Right cardiac atrium (tissue), 5 donors: ENCODE measurements at regions not wholly inside any gene's neighbourhood (a gene's known extent, or its start where the extent isn't known, plus 50 kb on each side); places are given as distances from the start of the nearest gene placed in this dataset.

Source experiments
- ATAC-seq, 2 donors: fragments of 200-7000 bp; cut with Tn5 transposase; one replicate each; pipeline versions ENCODE4 v1.8.0 to v1.9.1; 2020; ENCODE audit warnings: moderate library complexity in 2 of 2, mild to moderate bottlenecking in 1 of 2
- DNase-seq, 3 donors: peaks; one replicate each; pipeline ENCODE4 v3.0.0-alpha.2; 2020
- H3K27ac ChIP-seq: one replicate; pipeline ENCODE4 v1.5.1; 2013; ENCODE audit warnings: mild to moderate bottlenecking, low read length, control low read depth, moderate library complexity
- H3K27me3 ChIP-seq: one replicate; pipeline ENCODE4 v1.6.1; 2013; ENCODE audit not compliant: control insufficient read depth, insufficient read depth
- H3K4me1 ChIP-seq: one replicate; pipeline ENCODE4 v1.6.1; 2013; ENCODE audit warnings: low read length; ENCODE audit not compliant: control insufficient read depth, insufficient read depth
- H3K4me3 ChIP-seq: one replicate; pipeline ENCODE4 v1.5.1; 2013; ENCODE audit warnings: low read length, control low read depth
- H3K9me3 ChIP-seq: one replicate; pipeline ENCODE4 v1.6.1; 2013; ENCODE audit warnings: low read length; ENCODE audit not compliant: control insufficient read depth
- WGBS: extraction: QIAGEN DNeasy Blood & Tissue Kit; methylation state at CpG from one replicate; pipeline ENCODE4 v1.1.7; 2013; 5-methylcytosine and 5-hydroxymethylcytosine counted together
- intact Hi-C, 4 donors: fragments of 100-400 bp; cut with DNase I; formaldehyde crosslinking; loops; one replicate each; pipeline versions ENCODE4 v1.11.0 to v1.14.0; 2022 to 2023
- donor health status: healthy with polysubstance abuse.
- donor health status: DM: no; HTN: yes; CAD: no.
- donor health status: DM: no; HTN: no; CAD: no.
- donor health status: DM: no; HTN: yes; CAD: no; lungs with severe emphysema.
- donor health status: DM: yes; HTN: yes; CAD: no.

DNA sequence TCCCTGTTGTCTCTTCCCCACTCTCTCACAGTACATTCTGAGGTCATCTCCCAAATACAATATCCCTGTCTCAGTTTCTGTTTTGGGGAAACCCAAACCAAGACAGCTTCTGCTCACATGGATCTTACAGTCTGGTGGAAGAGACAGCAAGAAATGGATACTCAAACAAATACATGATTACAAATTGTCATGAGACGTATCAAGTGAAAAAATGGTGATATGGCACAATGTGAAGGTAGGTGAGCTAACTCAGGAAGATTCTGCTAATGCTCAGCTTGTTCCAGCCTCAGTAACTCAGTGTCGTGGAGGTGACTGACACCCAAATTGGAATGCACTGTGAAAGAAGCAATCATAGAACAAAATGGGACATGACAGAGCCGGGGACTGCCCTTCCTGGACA lies 68.3 kb downstream of the CHST1 start:
- H3K27ac ChIP-seq = no peak overlapping the region
- ATAC-seq = no peak
- H3K4me3 ChIP-seq = no peak overlapping the region
- no peaks in the 10 kb centered on the region for H3K27me3 ChIP-seq
- no peaks in the 10 kb centered on the region for H3K4me1 ChIP-seq
- intact Hi-C loops = no loop called here
- 67% methylated on average over 3 of the region's 3 CpGs for WGBS
- DNase-seq = no peak
- no peaks in the 10 kb centered on the region for H3K9me3 ChIP-seq

DNA sequence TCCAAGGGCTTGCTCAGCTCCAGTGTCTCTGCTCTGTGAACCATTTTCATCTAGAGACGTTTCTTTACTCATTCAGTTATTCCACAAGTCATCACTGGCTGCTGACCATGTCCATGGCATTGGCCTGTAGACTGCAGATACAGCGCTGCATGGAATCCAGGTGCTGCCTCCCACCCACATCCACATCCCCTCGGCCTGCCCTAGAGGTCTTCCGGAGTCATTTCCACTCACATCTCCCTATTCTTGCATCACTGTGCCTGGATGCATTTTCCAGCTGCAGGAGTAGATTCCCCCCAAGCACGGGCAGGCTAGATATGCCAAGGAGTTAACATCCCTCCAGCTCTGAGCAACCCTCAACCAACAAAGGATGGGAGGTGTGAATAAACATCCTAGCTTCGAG lies 68.9 kb downstream of the CHST1 start:
- H3K4me3 ChIP-seq = no peak overlapping the region
- intact Hi-C loops = no loop called here
- H3K9me3 ChIP-seq = no peaks in the 10 kb centered on the region
- no peak for ATAC-seq
- no peak for DNase-seq
- H3K27ac ChIP-seq = no peak overlapping the region
- H3K4me1 ChIP-seq = no peaks in the 10 kb centered on the region
- no peaks in the 10 kb centered on the region for H3K27me3 ChIP-seq
- 55% methylated on average over 6 of the region's 6 CpGs for WGBS

DNA sequence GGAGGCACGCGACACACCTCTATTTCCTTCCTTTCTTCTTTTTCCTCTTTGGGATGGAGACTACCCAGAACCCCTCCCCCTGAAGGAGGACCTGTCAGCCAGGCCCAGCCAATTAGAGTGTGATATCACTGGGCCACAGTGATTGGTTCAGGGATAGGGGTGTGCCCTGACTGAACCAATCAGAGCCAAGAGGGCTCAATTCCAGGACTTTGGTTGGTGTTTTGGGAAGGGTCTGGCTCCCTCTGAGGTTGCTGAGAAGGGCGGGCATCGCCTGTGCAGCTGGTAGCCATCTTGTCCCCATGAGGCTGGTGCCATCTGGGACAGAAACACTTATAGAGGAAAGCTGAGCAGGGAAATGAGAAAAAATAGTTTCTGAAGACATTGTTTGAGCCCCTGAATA lies 71.4 kb downstream of the CHST1 start:
- DNase-seq (no peak), ATAC-seq (no peak)
- H3K4me1 ChIP-seq = no peaks in the 10 kb centered on the region
- no peak overlapping the region for H3K4me3 ChIP-seq
- H3K9me3 ChIP-seq = no peaks in the 10 kb centered on the region
- H3K27ac ChIP-seq = no peak overlapping the region
- no peaks in the 10 kb centered on the region for H3K27me3 ChIP-seq
- 83% methylated on average over 4 of the region's 4 CpGs for WGBS
- intact Hi-C loops = no loop called here

DNA sequence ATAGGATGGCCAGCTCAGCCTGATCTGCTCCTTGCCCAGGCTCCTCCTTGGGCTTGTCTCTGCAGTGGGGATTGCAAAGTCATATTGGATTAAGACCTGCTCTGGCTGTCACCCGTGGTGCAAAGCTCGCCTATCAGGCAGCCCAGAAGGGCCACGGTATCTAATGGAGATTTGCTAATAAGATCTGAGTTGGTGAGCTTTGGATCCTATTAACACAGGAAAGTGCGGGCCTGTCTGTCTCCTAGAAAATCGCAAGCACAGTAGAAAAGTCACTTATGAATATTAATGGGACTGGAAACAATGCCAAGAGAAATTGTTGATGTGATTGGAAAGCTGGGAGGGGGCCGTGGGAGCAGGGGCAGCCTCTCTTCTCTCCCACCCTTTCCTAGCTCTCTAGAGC lies 72.8 kb downstream of the CHST1 start:
- DNase-seq (no peak), ATAC-seq (no peak)
- intact Hi-C loops = no loop called here
- Histone ChIP-seq H3K4me1 (no peaks in the 10 kb centered on the region), H3K4me3 (no peak overlapping the region), H3K27me3 (no peaks in the 10 kb centered on the region), H3K9me3 (no peaks in the 10 kb centered on the region), H3K27ac (no peak overlapping the region)
- WGBS = 72% methylated on average over 6 of the region's 6 CpGs

DNA sequence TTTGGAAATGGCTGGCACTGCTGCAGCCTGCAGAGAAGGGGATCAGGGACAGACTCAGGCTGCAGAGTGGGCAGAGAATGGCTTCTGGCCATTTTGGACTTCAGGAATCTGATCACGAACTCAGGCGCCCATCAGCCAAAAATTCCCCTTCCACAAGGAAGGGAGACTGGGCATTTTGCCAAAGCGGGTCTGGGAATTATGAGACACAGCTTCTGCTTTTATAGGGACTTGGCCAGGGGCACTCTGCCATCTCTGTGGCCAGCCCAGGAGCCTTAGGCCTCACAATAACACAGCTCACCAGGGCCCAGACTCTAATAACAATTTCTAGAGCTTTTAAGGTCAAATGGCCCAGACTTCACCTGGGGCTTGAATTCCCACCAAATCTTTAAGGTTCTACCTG lies 74.7 kb downstream of the CHST1 start:
- ATAC-seq (peak in 1 of 2 donors; percentile 69), DNase-seq (peak; percentile 60 to 80 (median 63))
- 28% methylated on average over 3 of the region's 3 CpGs for WGBS
- H3K9me3 ChIP-seq = no peaks in the 10 kb centered on the region
- H3K27ac ChIP-seq = no peak overlapping the region
- no peaks in the 10 kb centered on the region for H3K27me3 ChIP-seq
- intact Hi-C loops = no loop called here
- no peak overlapping the region for H3K4me3 ChIP-seq
- H3K4me1 ChIP-seq = no peaks in the 10 kb centered on the region

DNA sequence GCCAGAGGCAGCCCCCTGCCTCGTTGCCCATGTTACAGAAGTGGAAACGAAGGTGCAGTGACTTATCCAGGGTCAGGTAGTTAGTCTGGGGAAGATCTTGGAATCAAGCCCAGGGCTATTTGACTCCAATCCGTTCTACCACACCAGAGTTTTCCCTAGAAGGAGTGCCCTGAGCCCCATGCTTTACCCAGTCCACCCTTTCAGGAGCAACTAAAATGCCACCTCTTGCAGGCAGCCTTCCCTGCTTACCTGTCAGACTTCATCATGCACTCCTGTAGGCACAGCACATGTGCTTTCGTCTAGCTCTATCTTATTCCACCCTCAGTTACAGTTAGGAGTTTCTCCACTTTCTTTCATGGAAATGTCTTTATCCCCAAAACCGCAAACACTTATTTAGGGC lies 80.2 kb downstream of the CHST1 start:
- H3K4me3 ChIP-seq = no peak overlapping the region
- no peaks in the 10 kb centered on the region for H3K4me1 ChIP-seq
- no peak overlapping the region for H3K27ac ChIP-seq
- no peaks in the 10 kb centered on the region for H3K27me3 ChIP-seq
- no peaks in the 10 kb centered on the region for H3K9me3 ChIP-seq
- DNase-seq (no peak), ATAC-seq (no peak)
- WGBS = 50% methylated on average over 5 of the region's 5 CpGs
- intact Hi-C loops = no loop called here

DNA sequence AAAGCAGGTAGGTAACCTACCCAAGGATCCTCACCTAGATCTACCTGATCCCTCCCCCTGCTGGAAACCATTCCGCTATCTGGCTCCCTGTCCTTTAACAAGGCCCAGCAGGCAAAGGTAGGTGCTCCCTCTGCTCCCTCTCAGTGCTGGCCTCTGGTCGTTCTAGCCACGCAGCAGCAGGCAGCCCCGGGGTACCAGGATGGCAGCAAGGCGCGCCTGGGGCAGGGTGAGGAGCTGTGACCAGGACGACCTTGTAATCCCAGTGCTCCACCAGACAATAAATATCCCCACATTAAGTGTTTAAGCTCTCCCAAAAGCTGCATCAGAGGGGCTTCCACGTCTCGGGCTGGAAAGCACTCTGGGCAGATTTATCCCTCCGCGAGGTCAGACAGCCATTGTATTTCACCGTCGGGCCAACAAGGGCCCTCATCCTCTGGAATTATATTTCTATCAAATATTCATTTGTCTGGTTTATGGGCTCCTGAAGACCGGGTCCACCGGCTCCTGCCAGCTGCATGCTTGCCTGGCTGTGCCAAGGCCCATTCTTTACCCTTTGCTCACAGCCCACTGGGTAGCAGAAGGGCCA lies 81.3 kb downstream of the CHST1 start:
- H3K4me1 ChIP-seq = no peaks in the 10 kb centered on the region
- no peak for DNase-seq
- H3K4me3 ChIP-seq = no peak overlapping the region
- no peaks in the 10 kb centered on the region for H3K27me3 ChIP-seq
- intact Hi-C loops = no loop called here
- no peaks in the 10 kb centered on the region for H3K9me3 ChIP-seq
- no peak for ATAC-seq
- 87% methylated on average over 15 of the region's 15 CpGs for WGBS
- no peak overlapping the region for H3K27ac ChIP-seq

DNA sequence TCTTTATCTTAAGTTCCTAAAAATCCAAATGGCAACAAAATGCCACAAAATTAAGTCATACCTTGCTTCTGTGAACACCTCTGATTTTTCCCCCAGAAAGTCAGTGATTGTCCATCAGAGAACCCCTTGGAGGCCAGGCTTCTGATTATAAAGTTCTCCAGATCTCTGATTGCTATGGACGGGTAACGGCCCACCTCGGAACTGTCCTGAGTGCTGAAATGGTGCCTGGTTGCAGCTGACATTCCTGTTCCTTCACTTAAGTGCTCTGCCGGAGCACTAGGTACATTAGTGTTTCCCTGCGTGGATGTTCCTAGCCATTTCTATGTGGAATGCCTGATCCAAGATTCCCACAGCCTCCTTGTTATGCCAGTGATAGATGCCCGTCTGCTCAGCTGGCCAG lies 85.0 kb downstream of the CHST1 start:
- intact Hi-C loops = no loop called here
- no peak overlapping the region for H3K27ac ChIP-seq
- H3K4me3 ChIP-seq = no peak overlapping the region
- DNase-seq = no peak
- H3K4me1 ChIP-seq = no peaks in the 10 kb centered on the region
- H3K27me3 ChIP-seq = no peaks in the 10 kb centered on the region
- WGBS = 13% methylated on average over 6 of the region's 6 CpGs
- ATAC-seq = peak in 1 of 2 donors; percentile 29
- no peaks in the 10 kb centered on the region for H3K9me3 ChIP-seq

DNA sequence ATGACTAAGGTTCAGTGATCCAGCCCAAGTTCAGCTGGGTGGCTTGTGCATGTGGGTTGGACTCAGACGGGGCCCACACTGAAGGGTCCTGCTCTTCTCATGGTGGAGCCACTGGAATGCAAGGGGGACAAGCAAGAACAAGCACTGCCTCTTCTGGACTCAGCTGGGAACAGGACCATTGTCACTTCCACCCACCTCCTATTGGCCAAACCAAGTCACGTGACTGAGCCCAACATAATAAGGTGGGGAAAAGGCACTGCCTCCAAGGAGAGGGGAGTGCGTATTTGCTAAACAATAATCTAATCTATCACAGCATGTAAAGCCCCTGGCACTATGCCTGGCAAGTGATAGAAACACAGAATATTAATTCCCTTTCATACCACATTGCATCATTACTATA lies 87.1 kb downstream of the CHST1 start:
- DNase-seq = no peak
- ATAC-seq = no peak
- H3K4me1 ChIP-seq = no peaks in the 10 kb centered on the region
- no peak overlapping the region for H3K4me3 ChIP-seq
- H3K9me3 ChIP-seq = no peaks in the 10 kb centered on the region
- H3K27me3 ChIP-seq = no peaks in the 10 kb centered on the region
- intact Hi-C loops = no loop called here
- no peak overlapping the region for H3K27ac ChIP-seq
- 73% methylated on average over 3 of the region's 3 CpGs for WGBS

DNA sequence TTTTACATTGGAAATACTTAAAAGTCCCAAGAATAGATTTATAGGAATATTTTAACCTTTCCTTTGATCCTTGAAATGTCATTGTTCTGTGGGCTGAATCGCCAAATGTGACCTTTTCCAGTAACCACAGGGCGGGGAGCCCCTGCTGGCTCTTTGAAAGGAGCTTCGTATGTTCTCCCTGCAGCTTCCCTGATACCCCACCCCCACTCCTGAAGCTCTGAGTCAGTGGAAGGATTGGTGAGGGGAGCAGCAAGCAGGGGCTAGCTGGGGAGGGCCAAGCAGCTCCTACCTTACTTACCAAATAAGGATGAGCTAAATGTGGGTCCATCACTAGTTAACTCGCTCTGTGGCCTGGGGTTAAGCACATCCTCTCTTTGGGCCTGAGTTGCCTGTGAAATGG lies 87.7 kb downstream of the CHST1 start:
- ATAC-seq (no peak), DNase-seq (no peak)
- intact Hi-C loops = no loop called here
- Histone ChIP-seq H3K4me1 (no peaks in the 10 kb centered on the region), H3K27me3 (no peaks in the 10 kb centered on the region), H3K9me3 (no peaks in the 10 kb centered on the region), H3K4me3 (no peak overlapping the region), H3K27ac (no peak overlapping the region)
- 36% methylated on average over 4 of the region's 4 CpGs for WGBS

DNA sequence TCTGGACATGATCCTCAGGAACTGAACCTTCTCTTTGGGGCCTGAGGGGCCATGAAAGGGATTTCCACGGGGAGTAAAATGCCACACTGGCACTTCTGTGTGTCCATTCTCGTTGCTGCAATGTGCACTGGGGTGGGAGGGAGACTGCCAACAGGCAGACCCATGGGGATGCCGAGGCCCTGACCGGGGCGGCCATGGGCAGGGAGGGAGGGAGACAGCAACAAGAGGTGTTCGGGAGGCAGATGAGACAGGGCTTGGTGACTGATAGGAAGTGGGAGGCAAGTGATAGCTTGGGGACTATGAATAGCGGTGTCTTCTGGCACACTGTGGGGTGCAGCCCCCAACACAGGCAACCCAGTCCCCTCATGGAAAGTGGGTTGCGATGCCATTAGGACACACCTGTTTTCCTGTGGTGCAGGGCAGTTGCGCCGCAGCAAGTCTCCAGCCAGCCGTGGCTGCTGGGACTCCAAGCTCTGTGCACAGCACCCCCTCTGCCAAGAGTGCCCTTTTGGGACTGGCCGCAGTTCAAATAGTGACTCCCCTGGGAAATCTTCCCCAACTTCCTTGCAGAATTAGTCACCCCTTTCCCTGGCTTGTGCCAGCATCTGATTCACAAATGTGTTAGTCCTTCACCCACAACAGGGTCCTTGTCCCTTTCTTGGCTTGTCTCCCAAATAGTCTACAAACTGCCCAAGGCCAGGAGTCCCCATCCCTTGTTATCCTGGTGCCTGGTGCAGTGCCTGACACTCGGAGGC lies 88.8 kb downstream of the CHST1 start:
- Histone ChIP-seq H3K9me3 (no peaks in the 10 kb centered on the region), H3K4me3 (no peak overlapping the region), H3K4me1 (no peaks in the 10 kb centered on the region), H3K27ac (no peak overlapping the region), H3K27me3 (no peaks in the 10 kb centered on the region)
- WGBS = 73% methylated on average over 13 of the region's 13 CpGs
- no peak for ATAC-seq
- intact Hi-C loops = no loop called here
- no peak for DNase-seq

DNA sequence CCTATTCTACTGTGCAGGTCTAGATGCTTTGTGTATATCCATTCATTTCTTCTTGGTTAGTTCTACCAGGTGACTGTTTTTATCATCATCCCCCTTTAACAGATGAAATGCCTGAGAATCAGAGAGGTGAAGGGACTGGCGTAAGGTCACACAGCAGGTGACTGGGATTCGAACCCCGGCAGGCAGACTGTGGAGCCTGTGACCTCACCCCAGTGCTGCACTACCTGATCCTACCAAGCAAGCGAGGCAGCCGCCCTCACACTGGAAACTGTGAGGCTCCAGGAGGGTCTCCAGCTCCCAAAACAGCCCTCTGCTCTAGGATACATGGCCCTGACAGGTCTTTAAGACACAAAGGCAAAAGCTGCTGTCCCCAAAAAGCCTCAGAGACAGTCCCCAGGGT lies 91.7 kb downstream of the CHST1 start:
- DNase-seq = no peak
- Histone ChIP-seq H3K4me1 (no peaks in the 10 kb centered on the region), H3K27ac (no peak overlapping the region), H3K4me3 (no peak overlapping the region), H3K27me3 (no peaks in the 10 kb centered on the region), H3K9me3 (no peaks in the 10 kb centered on the region)
- no peak for ATAC-seq
- WGBS = 78% methylated on average over 5 of the region's 5 CpGs
- intact Hi-C loops = no loop called here
